HG02678 (cell line): ENCODE measurements at regions not wholly inside any gene's neighbourhood (a gene's known extent, or its start where the extent isn't known, plus 50 kb on each side); places are given as distances from the start of the nearest gene placed in this dataset.

Experiments used
- ATAC-seq: cut with Tn5 transposase; IDR thresholded peaks from one replicate; pipeline ENCODE4 v1.9.1; 2021; ENCODE audit warnings: mild to moderate bottlenecking, moderate library complexity; ENCODE audit not compliant: unreplicated experiment

DNA sequence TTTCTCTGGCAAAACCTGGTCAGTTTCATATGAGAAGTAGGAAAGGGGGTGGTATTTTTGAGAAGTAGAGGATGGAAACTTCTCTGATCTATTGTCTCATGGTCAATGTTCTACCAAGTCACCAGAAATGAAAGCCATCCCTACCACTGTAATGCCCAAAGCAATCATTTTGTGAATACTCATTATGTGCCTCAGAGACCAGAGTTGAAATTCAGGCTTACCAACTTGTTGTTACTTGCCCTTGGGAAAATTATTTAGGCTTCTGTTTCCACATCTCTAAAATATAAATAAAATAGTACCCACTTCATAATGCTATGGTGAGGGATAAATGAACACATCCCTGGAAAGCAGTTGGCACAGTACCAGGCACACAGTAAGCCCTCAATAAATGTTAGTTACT lies 723.7 kb upstream of the TBX3 start:
- ATAC-seq = no peak

DNA sequence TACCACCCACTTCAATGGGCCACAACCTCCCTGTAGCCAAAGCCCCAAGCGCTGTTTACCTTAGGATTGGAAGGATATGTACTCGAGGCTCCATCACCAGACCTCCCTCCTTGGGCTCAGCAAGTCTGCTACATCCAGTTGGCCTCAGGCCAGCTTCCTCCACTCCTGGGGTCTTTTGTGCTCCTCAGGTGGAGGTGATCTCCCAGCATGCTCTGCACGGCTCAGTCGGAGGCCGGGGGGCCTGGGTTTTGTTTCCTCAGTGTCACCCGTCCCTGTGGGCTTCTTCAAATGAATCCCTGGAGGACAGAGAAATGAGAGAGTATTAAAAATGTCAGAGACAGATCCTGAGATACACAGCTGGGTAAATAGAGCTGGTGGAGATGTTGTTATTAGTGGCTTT lies 723.1 kb upstream of the TBX3 start:
- ATAC-seq = no peak

DNA sequence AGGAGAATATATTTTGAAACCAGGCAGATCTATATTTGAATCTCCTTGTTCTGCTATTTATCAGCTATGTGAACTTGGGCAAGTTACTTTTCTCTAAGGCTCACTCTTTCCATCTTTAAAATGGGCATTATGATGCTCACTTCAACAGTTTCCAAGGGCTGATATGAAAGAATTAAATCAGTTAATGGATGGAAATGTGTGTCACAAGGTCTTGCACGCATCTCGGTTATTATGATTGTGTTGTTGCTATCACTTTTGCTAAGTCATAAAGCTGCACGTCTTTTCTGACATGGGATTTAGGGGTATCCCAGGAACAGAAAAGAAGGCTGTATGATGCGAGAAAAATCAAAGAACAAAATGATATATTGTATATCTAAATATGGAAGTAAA lies 721.5 kb upstream of the TBX3 start:
- no peak for ATAC-seq

DNA sequence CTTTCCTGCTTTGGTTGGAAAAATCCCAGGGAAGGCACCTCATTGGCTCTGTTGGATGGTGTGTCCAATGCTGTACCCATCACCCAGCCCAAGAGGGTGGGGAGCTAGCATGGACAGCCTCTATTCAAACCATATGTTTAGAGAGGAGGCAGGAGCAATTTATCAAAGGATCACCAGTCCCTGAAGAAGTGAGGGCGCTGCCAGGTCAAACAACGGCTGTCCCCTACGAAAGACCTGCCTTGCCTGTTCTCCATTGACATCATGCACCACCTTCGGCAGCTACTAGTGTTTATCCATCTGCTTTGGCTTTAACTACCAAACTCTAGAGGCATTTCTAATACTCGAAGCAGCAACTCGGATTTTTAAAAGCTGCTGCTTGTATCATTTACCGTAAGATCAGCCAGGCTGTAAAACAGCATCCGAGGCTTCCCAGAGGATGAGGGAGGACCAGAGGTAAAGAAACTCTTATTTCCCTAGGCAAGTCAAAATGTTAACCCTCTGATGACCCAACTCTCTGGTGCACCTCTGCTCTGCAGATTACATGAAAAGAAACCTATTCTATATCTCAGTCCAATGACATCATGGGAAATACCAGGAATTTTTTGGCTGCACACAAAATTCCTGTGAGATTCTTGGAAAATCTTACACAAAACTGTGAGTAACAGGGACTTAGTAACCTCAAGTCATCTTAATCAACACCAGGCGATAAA lies 720.9 kb upstream of the TBX3 start:
- no peak for ATAC-seq

DNA sequence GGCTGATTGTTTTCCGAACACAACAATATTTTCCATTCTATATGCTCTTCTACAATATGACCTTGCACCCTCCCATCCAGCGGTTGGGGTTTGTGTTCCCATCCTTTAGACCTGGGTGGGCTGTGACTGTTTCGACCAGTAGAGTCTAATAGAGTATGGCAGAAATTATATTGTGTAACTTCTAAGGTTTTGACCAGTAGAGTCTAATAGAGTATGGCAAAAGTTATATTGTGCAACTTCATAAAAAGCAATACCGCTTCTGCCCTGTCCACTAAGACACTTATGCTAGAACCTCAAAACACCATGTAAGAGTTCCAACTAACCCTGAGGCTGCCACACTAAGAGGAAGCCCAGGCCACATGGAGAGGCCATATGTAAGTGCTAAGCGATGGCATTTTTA lies 719.7 kb upstream of the TBX3 start:
- no peak for ATAC-seq

DNA sequence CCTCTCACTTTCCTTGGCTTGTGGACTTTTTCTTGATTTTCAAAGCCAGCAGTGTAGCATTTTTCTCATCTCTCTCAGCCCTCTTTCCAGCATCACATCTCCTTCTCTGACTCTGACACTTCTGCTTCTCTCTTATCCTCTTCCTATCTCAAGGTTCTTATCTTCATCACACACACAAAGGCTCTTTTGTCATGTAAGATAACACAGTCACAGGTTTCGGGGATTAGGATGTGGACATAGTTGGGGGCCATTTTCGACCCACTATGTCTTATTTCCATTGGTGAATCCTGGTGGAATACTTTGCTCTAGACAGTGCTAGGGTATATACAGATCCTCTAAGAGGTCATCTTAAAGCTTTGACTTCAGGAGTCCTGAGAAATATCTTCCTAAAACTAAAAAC lies 719.3 kb upstream of the TBX3 start:
- no peak for ATAC-seq

DNA sequence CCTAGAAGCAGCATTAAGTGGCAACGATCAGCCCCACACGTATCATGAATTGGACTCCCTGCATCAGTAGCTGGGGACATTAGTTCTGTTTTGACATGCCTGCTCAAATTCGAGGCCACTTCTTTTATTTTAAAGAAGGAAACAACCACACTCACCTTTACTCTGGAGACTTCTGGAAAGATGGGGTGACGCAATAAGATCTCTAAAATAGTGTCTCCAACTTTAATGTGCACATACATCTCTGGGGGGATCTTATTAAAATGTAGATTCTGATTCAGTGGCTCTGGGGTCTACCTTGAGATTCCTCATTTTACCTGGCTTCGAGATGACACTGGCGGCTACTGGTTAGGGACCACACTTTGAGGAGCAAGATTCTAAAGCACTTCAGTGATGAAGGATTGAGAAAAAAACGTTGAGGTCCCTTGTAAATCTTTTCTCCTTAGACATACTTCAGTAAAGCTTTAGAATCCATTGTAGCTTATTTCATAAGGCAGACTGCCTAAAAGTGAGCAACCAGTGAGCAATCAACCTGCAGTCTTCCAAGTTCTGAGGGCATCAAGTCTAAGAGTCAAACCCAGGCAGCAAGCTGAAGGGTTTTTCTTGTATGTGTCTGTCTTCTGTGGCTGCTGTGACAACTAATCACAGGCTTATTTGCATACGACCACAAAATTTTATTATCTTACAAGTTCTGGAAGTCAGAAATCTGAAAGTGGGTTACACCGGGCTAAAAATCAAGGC lies 718.6 kb upstream of the TBX3 start:
- ATAC-seq = no peak

DNA sequence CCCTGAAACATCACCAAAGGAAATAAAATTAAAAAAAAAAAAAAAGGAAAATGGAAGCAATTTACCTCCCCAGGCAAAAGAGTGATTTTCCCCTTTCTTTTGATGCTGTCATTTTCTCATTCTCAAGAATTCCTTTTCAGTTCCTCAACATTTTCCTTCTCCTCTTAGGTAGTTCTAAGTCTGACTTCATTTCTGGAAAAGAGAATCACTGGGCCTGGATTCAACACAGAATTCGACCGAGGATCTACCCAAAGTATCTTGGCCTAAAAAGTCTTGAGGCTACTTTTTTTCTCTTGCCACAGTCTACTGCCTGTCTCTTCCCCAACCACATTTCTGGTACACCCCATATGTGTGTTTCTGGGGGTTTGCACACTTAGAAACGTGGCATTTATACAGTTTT lies 717.8 kb upstream of the TBX3 start:
- ATAC-seq = no peak

DNA sequence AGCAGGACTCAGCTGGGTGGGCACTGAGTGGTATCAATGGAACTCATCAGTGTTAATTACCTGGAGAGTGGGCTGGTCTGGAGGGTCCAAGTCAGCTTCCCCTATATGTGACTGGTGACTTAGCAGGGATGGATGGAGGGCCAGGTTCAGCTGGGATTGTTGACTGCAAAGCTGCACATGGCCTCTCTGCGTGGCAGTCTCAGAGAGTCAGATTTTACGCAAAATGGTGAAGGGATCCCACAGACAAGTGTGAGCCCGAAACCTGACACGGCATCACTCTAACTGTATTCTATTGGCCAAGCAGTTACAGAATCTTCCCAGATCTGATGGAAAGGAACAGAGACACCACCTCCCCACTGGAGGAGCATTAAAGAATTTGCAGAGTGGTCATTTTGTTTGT lies 716.0 kb upstream of the TBX3 start:
- no peak for ATAC-seq

DNA sequence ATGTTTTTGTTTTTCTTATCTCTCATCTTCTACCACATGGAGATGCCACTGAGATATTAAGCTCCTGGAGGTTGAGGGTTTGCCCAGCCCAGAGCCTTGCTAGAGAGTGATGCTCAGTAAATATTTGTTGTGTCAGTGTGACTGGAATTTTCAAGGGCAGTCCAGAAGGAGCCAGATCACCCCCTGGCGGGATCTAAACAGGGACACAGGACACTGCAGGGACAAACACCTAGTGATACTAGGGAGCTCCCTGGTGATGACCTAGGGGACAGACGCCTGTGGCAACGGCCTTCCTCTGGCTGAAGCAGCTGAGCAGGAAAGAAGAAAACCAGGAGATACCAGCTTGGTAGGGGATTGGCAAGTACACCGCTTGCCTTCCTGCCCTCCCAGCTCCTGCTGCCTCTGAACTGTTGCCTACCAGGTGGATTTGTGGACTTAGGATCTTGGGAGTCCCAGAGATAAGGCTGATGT lies 714.4 kb upstream of the TBX3 start:
- no peak for ATAC-seq

DNA sequence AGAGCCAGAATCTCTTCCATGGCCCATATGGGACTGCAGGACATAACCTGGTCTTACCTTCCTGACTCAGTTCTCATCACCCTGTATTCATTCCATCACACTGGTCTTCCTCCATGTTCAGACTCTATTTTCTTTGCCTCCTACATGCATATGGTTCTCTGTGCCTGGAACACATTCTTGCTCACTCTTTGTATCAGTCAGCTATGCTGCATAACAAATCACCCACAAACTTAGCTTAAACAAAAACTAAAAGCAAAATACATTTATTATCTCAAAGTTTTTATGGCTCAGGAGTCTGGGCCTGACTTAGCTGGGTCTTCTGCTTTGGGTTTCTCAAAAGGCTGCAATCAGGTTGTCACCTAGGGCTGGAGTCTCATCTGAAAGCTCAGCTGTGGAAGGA lies 712.6 kb upstream of the TBX3 start:
- no peak for ATAC-seq

DNA sequence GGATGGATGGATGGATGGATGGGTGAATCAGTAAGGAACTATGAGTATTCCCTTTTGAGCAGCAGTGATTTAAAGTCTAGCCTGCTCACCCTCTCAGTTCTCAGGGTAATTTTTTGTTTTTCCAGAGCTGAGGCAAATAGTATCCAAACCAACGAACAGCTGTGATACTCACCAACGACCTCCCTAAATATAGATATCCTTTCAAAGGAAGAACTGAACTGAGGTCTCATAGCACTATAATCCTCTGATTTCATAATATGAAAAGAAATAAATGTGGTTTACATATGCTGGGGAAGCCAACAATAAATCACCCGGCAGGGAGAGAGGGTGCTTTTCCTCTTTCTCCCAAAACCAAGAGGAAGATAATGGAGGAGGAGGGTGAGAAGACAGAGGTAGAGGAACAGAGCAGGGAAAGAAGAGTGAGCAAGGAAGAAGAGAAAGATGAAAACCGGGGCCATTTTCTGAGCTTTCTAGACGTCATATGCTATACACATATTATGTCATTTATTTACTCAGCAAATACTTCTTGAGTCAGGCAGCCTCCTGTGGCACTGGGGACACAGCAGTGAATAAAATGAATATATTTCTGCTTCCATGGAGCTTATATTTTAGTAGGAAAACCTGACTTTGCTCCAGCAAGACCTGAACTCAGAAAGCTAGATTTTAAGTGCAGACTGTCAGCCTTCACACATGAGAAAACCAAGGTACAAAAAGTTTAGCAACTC lies 710.7 kb upstream of the TBX3 start:
- no peak for ATAC-seq

DNA sequence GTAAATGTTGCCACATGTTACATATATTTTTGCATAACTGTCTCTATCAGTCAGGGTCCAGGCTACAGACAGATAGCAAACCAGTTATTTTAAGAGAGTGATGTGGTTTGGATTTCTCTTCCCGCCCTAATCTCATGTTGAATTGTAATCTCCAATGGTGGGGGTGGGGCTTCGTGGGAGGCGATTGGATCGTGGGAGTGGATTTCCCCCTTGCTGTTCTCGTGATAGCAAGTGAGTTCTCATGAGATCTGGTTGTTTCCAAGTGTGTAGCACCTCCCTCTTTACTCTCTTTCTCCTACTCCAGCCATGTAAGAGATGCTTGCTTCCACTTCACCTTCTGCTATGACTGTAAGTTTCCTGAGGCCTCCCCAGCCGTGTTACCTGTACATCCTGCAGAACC lies 704.2 kb upstream of the TBX3 start:
- no peak for ATAC-seq

DNA sequence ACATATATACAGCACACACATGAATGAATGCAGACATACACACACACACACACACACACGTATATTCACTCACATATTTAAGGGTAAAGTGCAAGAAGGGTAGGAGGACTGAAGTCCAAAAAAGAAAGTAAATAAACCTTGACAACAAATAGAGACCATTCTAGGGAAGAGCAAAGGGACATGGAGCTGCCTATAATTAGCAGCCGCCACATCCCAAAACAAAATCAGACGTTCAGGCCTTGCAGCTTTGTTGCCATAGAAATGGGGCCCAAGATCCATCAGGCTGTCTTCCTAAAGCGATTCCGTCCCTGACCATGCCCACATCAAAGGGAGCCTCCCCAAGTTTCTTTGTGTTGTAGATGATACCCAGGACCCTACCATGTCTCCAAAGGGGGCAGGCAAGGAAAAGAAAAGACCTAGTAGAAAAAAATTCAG lies 703.5 kb upstream of the TBX3 start:
- no peak for ATAC-seq

DNA sequence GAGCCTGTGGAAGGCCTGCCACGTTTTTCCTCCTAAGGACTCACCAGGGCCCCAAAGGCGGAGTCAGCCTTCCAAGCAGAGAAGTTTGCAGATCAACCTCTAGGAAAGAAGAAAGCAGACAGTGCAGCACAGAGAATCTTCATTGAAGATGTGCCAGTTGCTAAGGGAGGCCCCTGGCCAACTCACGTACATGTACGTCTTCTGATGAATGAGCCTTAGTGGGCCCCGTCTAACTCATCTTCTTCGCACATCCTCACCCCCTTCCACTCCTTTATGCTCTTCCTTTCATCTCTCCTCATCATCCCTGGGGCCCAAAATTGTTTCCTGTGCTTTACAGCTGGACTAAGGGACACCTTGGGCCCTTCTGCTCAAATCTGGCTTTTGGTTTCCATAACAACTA lies 703.0 kb upstream of the TBX3 start:
- ATAC-seq = no peak

DNA sequence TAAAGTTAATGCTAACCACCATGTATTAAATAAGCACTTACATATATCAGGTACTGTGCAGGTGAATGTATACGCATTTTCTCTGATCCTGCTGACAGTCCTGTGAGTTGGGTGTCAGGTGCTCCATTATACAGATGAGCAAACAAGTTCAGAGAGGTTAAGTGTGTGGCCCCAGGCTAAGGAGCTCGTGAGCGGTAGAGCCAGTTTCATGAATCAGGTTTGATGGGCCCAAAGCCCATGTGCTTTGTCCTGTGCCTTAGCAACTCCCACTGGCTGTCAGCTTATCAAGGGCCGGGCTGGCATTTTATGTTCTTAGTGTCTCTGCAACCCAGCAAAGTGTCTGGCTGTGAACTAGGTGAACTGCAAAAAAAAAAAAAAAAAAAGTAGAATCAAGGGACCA lies 701.2 kb upstream of the TBX3 start:
- ATAC-seq = no peak

DNA sequence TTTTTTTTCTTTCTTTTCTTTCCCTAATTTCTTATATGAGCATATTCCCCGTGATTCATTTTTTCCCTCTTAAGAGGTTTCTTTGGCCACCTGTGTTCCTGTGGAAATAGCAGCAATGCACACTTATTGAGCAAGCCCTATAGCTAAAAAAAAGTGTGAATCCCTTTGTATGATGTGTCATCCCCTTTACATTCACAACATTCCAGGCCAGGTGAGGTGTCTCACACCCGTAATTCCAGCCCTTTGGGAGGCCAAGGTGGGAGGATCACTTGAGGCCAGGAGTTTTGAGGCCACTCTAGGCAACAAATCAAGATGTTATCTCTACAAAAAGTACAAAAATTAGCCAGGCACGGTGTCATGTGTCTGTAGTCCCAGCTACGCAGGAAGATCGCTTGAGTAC lies 700.4 kb upstream of the TBX3 start:
- no peak for ATAC-seq

DNA sequence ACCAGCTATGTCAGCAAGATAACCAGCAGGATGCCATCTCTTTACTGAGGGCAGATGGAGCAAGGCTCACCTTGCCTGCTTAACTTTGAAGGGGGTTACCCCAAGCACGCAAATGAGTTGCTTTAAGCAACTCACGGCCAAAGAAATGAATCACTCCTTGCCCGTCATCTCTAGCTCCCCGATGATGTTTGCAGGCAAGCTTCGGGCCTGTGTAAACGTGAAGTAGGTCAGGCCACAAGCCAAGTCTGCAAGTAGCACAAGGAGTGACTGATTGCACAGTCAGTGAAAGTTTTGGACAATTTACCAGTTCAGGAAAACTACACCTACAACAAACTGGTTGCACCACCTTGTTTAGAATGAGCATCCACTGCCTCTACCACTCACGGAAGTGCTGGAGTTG lies 699.7 kb upstream of the TBX3 start:
- ATAC-seq = no peak

DNA sequence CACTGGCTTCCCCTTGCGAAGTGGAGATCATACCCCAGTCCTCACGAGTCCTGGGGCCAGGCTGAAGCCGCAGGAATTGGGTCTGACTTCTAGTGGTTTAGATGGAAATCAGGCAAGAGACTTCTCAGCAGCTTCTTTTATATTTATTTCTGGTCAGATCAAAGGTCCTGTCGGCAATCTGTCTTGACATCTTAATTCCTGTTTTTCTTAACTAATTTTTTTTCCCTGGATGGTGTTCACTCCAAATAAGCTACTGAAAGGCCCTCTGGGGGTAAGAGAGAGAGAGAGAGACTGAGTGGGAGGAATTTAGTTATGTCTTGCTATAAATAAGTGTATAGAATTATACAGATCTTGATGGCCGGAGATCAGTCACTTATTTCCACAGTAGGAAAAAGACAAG lies 698.7 kb upstream of the TBX3 start:
- no peak for ATAC-seq

DNA sequence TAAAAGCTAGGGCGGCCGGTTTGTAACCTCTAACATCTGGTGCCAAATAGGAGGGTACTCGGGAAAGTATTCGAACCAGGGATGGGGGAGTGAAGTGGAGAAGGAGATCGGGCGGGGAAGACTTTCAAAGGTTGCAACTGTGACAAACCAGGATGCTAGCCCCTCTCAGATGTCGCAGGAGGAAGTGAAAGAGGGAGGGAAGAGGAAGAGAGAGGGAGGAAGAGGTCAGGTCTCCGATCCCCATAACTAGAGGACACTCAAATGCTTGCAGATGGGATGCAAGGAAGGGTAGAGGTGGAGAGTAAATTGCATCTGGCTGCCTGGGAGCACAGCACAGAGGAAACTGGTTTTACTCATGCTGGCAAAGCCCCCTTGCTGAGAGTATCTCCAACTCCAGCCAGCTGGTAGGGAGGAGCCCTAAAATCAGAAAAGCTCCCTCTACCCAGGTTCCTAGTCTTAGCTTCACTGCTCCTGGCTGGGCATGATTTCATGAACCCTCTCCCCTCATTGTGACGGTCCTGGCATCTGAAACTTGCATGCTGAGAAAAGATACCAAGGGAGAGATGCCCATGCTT lies 696.7 kb upstream of the TBX3 start:
- ATAC-seq = no peak

DNA sequence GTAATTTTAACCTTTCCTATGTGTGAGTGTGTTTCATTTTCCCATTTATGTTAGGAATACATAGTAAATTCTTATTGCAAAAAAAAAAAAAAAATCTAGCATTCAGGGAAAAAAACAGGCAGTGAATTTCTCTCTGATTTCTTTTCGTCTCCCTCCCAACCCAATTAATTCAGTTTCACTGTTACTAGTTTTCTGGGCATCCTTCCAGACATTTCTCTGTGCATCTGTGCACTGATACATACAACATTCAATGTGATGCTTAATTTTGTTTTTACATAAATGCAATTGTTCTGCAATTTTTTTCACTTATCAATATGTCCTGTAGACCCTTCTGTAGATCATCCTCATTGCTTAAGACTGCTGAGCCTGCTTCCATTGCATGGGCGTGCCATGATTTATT lies 694.3 kb upstream of the TBX3 start:
- no peak for ATAC-seq

DNA sequence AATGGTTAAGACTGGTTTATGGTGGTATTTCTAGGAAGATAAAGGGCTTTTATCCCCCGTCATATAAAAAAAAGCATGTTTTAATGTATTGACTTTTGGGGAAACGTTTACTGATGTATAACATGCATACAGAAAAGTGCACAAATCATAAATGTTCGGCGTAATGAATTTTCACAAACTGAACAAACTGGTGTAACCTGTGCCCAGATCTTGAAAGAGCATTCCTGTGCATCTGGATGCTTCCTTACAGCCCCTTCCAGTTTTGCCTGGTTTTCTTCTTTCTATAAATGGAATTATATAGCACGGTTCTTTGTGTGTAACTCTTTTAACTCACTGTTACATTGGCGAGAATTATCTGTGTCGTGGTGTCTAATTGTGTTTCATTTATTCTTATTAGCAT lies 693.8 kb upstream of the TBX3 start:
- ATAC-seq = no peak
